Panc1 (cell line): ENCODE measurements at regions not wholly inside any gene's neighbourhood (a gene's known extent, or its start where the extent isn't known, plus 50 kb on each side); places are given as distances from the start of the nearest gene placed in this dataset.

Experiments
- ATAC-seq: fragments of 200-7000 bp; cut with Tn5 transposase; 2 replicates; pipeline ENCODE4 v1.9.1; 2020; ENCODE audit warnings: mild to moderate bottlenecking, moderate library complexity
- BruUV-seq: library from RNA; stranded (reverse); fragments of 400-500 nt; replicated peaks from 2 replicates; lab custom pipeline; 2021; lab: Mats Ljungman, UMichigan
- CTCF ChIA-PET: fragments of 300-600 bp; sonication (Branson Sonifier 250); formaldehyde crosslinking; loops from one replicate; lab custom pipeline; 2022; ENCODE audit warnings: antibody characterized with exemption; lab: Charles Lee
- POLR2A ChIA-PET: fragments of 300-600 bp; sonication (Branson Sonifier 250); formaldehyde crosslinking; loops from one replicate; lab custom pipeline; 2022; ENCODE audit warnings: antibody characterized with exemption; lab: Charles Lee
- DNase-seq: peaks from one replicate; pipeline ENCODE4 v3.0.0-alpha.2; 2010; ENCODE audit warnings: low read depth, low spot score
- H3K27ac ChIP-seq: 2 replicates; pipeline ENCODE4 v1.5.1; 2011; ENCODE audit warnings: mild to moderate bottlenecking, low read length, inconsistent platforms
- H3K27me3 ChIP-seq: fragments of 200-500 bp; sonication (Bioruptor generic); 2 replicates; pipeline ENCODE4 v1.6.0; 2014; ENCODE audit warnings: low read length, inconsistent platforms; ENCODE audit not compliant: control insufficient read depth, insufficient read depth
- H3K36me3 ChIP-seq: fragments of 200-500 bp; sonication (Bioruptor generic); 2 replicates; pipeline ENCODE4 v1.5.1; 2014; ENCODE audit warnings: inconsistent platforms, mild to moderate bottlenecking, low read length, moderate library complexity; ENCODE audit not compliant: control insufficient read depth, insufficient read depth
- H3K4me1 ChIP-seq: 2 replicates; pipeline ENCODE4 v1.5.1; 2011; ENCODE audit warnings: inconsistent platforms, mild to moderate bottlenecking, low read length, moderate library complexity; ENCODE audit not compliant: control insufficient read depth, insufficient read depth
- H3K4me3 ChIP-seq, 2 experiments: 2 replicates each; pipeline ENCODE4 v1.5.1; 2011 to 2012; ENCODE audit warnings: low read depth in 2 of 2, low read length in 2 of 2, mild to moderate bottlenecking in 2 of 2, inconsistent platforms in 1 of 2, moderate library complexity in 1 of 2
- H3K9me3 ChIP-seq: fragments of 200-500 bp; sonication (Bioruptor generic); 2 replicates; pipeline ENCODE4 v1.5.1; 2014; ENCODE audit warnings: low read depth, mild to moderate bottlenecking, inconsistent platforms, low read length, moderate library complexity; ENCODE audit not compliant: control insufficient read depth, insufficient read depth
- POLR2AphosphoS5 ChIP-seq: IDR thresholded peaks from 2 replicates; pipeline ENCODE4 v1.6.1; 2012; ENCODE audit warnings: mild to moderate bottlenecking, low read depth, low read length, moderate library complexity
- SIN3A ChIP-seq: IDR thresholded peaks from 2 replicates; pipeline ENCODE4 v1.6.1; 2012; ENCODE audit warnings: low read depth, mild to moderate bottlenecking, low read length, moderate library complexity, borderline replicate concordance; ENCODE audit not compliant: insufficient read depth
- TCF7L2 ChIP-seq: IDR thresholded peaks from 2 replicates; pipeline ENCODE4 v1.6.1; 2011; ENCODE audit warnings: mild to moderate bottlenecking, low read depth, low read length, inconsistent platforms
- in situ Hi-C: cut with HindIII; loops from 2 replicates; pipeline ENCODE4 v1.10.0; 2016; ENCODE audit warnings: low sequenced_read_pairs, low pct_unique_long_range_greater_than_20kb
- intact Hi-C: fragments of 100-400 bp; cut with micrococcal nuclease; formaldehyde crosslinking; loops from one replicate; pipeline ENCODE4 v1.10.0; 2022; ENCODE audit not compliant: unreplicated experiment
- TF ChIP-seq, protein P1 (sequence below), 2 experiments: IDR thresholded peaks; 2 replicates each; pipeline ENCODE4 v1.6.1; 2011 to 2012; ENCODE audit warnings: low read depth in 2 of 2, control low read depth in 1 of 2, low read length in 1 of 2, mild to moderate bottlenecking in 1 of 2, moderate library complexity in 1 of 2; ENCODE audit not compliant: insufficient read depth in 1 of 2
- TF ChIP-seq, protein P2 (sequence below): fragments of 450-650 bp; IDR thresholded peaks from 2 replicates; pipeline ENCODE4 v1.5.1; 2017; ENCODE audit warnings: mild to moderate bottlenecking

DNA sequence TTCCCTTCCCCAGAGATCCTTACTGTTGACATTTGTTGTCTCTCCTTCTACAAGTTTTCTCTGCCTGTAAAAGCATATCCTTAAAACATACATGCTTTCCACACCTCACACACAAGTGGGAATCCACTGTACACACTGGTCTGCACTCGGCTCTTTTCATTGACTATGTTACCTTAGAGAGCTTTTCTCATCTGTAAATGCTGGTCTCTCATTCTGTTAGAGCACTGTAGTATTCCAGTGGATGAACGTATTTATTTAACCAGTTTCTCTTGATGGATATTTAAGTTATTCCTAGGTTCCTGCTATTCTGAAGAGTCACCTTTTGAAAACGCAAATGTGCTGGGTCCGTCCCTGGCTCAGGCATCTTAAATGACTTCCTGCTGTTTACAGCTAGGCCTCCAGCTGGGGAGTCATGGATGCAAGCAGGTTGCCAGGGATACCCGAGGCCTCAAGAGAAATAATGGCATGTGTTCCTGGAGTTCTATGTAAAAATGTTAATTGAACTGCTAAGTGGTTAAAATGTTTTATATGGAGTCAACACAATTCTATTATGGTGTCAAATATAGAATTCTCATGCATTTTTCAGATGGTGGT lies 61.1 kb upstream of the TGM3 start:
- in situ Hi-C loops (no loop called here), intact Hi-C loops (no loop called here)
- POLR2A ChIA-PET, result no interaction called here
- ATAC-seq (no peak), DNase-seq (no peak)
- CTCF ChIA-PET, result no interaction called here
- no peaks in the 10 kb centered on the region for H3K9me3 ChIP-seq
- H3K36me3 ChIP-seq, result no peaks in the 10 kb centered on the region
- H3K27me3 ChIP-seq, result no peaks in the 10 kb centered on the region
- no peak overlapping the region for H3K27ac ChIP-seq
- no peak overlapping the region for H3K4me3 ChIP-seq
- TF ChIP-seq, protein P1, sequence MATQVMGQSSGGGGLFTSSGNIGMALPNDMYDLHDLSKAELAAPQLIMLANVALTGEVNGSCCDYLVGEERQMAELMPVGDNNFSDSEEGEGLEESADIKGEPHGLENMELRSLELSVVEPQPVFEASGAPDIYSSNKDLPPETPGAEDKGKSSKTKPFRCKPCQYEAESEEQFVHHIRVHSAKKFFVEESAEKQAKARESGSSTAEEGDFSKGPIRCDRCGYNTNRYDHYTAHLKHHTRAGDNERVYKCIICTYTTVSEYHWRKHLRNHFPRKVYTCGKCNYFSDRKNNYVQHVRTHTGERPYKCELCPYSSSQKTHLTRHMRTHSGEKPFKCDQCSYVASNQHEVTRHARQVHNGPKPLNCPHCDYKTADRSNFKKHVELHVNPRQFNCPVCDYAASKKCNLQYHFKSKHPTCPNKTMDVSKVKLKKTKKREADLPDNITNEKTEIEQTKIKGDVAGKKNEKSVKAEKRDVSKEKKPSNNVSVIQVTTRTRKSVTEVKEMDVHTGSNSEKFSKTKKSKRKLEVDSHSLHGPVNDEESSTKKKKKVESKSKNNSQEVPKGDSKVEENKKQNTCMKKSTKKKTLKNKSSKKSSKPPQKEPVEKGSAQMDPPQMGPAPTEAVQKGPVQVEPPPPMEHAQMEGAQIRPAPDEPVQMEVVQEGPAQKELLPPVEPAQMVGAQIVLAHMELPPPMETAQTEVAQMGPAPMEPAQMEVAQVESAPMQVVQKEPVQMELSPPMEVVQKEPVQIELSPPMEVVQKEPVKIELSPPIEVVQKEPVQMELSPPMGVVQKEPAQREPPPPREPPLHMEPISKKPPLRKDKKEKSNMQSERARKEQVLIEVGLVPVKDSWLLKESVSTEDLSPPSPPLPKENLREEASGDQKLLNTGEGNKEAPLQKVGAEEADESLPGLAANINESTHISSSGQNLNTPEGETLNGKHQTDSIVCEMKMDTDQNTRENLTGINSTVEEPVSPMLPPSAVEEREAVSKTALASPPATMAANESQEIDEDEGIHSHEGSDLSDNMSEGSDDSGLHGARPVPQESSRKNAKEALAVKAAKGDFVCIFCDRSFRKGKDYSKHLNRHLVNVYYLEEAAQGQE (IDR thresholded peaks at IDR 0.05; ENCODE audit: insufficient read depth in 1 of 2, low read depth in 2 of 2, low read length in 1 of 2), result no peak
- TF ChIP-seq, protein P2, sequence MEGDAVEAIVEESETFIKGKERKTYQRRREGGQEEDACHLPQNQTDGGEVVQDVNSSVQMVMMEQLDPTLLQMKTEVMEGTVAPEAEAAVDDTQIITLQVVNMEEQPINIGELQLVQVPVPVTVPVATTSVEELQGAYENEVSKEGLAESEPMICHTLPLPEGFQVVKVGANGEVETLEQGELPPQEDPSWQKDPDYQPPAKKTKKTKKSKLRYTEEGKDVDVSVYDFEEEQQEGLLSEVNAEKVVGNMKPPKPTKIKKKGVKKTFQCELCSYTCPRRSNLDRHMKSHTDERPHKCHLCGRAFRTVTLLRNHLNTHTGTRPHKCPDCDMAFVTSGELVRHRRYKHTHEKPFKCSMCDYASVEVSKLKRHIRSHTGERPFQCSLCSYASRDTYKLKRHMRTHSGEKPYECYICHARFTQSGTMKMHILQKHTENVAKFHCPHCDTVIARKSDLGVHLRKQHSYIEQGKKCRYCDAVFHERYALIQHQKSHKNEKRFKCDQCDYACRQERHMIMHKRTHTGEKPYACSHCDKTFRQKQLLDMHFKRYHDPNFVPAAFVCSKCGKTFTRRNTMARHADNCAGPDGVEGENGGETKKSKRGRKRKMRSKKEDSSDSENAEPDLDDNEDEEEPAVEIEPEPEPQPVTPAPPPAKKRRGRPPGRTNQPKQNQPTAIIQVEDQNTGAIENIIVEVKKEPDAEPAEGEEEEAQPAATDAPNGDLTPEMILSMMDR, result no peak
- TF ChIP-seq SIN3A, result no peak
- no peak for TF ChIP-seq TCF7L2
- TF ChIP-seq POLR2AphosphoS5, result no peak
- no peaks in the 10 kb centered on the region for H3K4me1 ChIP-seq
- BruUV-seq, result no TSS peak

DNA sequence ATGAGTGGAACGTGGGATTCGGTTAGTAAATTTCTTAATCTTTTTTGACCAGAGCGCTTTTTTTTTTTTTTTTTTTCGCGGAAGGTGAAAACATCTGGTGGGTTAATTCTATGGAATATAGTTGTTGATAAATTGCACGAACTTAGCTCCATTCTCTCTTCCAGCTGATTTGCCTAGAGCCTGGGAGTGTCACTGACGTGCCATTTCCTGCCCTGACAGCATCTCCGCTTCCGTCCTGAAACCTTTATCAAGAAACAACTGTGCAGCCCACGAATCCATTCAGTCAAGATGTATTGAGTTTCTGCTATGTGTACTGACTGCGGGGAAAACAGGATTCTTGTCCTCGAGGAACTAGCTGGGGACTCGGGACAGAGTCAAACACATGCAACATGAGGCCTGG lies 59.5 kb upstream of the TGM3 start:
- Histone ChIP-seq H3K9me3 (no peaks in the 10 kb centered on the region), H3K36me3 (no peaks in the 10 kb centered on the region), H3K4me3 (no peak overlapping the region), H3K27me3 (0 out of 2 replicates have a peak, but pooled peaks cover 4% of the 10 kb centered on the region), H3K27ac (no peak overlapping the region), H3K4me1 (no peaks in the 10 kb centered on the region)
- DNase-seq (no peak), ATAC-seq (no peak)
- BruUV-seq, result no TSS peak
- ChIA-PET CTCF (no interaction called here), POLR2A (no interaction called here)
- TF ChIP-seq SIN3A (no peak), POLR2AphosphoS5 (no peak), TCF7L2 (no peak)
- TF ChIP-seq, protein P2, result no peak
- TF ChIP-seq, protein P1 (IDR thresholded peaks at IDR 0.05; ENCODE audit: insufficient read depth in 1 of 2, low read depth in 2 of 2, low read length in 1 of 2), result no peak
- in situ Hi-C loops, result no loop called here
- intact Hi-C loops, result no loop called here
